Thyroid gland (tissue), 4 donors: ENCODE measurements at regions not wholly inside any gene's neighbourhood (a gene's known extent, or its start where the extent isn't known, plus 50 kb on each side); places are given as distances from the start of the nearest gene placed in this dataset.

Experiments
- DNase-seq, 2 donors: peaks; one replicate each; pipeline ENCODE4 v3.0.0-alpha.2; 2019
- H3K27ac ChIP-seq, 3 donors: fragments of 200-600 bp; sonication (generic); 1 replicate in 2 of 3; 2 replicates in 1 of 3; pipeline ENCODE4 v1.5.1; 2016 to 2019; ENCODE audit warnings: mild to moderate bottlenecking in 1 of 3, moderate library complexity in 1 of 3
- H3K27me3 ChIP-seq: fragments of 200-600 bp; sonication (generic); one replicate; pipeline ENCODE4 v1.5.1; 2019
- H3K36me3 ChIP-seq, 2 donors: fragments of 200-600 bp; sonication (generic); one replicate each; pipeline ENCODE4 v1.5.1; 2016 to 2019
- H3K4me1 ChIP-seq, 2 donors: fragments of 200-600 bp; sonication (generic); one replicate each; pipeline ENCODE4 v1.5.1; 2017 to 2019
- H3K4me3 ChIP-seq, 3 donors: fragments of 200-600 bp; sonication (generic); replicated peaks in 1 of 3; 1 replicate in 2 of 3; 2 replicates in 1 of 3; pipeline ENCODE4 v1.5.1; 2016; ENCODE audit warnings: mild to moderate bottlenecking in 1 of 3
- H3K9me3 ChIP-seq: fragments of 200-600 bp; sonication (generic); one replicate; pipeline ENCODE4 v1.5.1; 2017
- POLR2A ChIP-seq, 2 donors: fragments of 450-650 bp; IDR thresholded peaks; one replicate each; pipeline ENCODE4 v1.6.1; 2017; ENCODE audit warnings: antibody characterized with exemption in 2 of 2, mild to moderate bottlenecking in 2 of 2, moderate library complexity in 1 of 2
- WGBS, 2 donors: methylation state at CpG; one replicate each; pipeline ENCODE4 v1.1.5; 2017; 5-methylcytosine and 5-hydroxymethylcytosine counted together
- intact Hi-C: fragments of 100-400 bp; cut with DNase I; formaldehyde crosslinking; loops from one replicate; pipeline ENCODE4 v1.15.1; 2023
- TF ChIP-seq, protein P1 (sequence below), 6 experiments: fragments of 200-600 bp in 3 of 6; fragments of 450-650 bp in 3 of 6; sonication (generic) in 3 of 6; IDR thresholded peaks; one replicate each; pipeline ENCODE4 v1.5.1; 2016 to 2019; ENCODE audit warnings: antibody characterized with exemption in 6 of 6, mild to moderate bottlenecking in 2 of 6, inconsistent platforms in 1 of 6, moderate library complexity in 1 of 6

DNA sequence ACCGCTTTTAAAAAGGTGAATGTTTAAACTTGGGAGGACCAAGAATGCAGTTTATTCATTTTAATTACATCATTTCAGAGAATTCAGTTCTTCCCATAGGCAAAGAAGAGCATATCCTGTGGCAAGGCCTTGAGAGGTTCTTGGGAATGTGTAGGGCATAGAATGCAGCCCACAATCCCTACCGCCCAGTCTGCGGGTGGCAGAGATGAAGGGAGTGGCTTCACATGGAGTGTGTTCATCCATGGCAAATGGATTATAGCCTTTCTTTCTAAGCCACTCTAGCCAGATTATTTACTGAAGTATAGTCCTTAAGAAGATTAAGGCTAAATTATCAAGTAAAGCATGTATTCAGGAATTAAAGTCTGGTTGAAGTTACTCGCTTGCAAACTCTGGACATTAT is 97.4 kb downstream of the TSPAN8 start:
- H3K27ac ChIP-seq = no peak overlapping the region
- H3K27me3 ChIP-seq = no peaks in the 10 kb centered on the region
- no peaks in the 10 kb centered on the region for H3K9me3 ChIP-seq
- no peak for TF ChIP-seq POLR2A (IDR thresholded peaks at IDR 0.05)
- TF ChIP-seq, protein P1, sequence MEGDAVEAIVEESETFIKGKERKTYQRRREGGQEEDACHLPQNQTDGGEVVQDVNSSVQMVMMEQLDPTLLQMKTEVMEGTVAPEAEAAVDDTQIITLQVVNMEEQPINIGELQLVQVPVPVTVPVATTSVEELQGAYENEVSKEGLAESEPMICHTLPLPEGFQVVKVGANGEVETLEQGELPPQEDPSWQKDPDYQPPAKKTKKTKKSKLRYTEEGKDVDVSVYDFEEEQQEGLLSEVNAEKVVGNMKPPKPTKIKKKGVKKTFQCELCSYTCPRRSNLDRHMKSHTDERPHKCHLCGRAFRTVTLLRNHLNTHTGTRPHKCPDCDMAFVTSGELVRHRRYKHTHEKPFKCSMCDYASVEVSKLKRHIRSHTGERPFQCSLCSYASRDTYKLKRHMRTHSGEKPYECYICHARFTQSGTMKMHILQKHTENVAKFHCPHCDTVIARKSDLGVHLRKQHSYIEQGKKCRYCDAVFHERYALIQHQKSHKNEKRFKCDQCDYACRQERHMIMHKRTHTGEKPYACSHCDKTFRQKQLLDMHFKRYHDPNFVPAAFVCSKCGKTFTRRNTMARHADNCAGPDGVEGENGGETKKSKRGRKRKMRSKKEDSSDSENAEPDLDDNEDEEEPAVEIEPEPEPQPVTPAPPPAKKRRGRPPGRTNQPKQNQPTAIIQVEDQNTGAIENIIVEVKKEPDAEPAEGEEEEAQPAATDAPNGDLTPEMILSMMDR (IDR thresholded peaks at IDR 0.05) = no peak
- H3K36me3 ChIP-seq = no peaks in the 10 kb centered on the region
- 89 to 93% methylated on average over 4 of the region's 4 CpGs for WGBS, 2 donors
- no peaks in the 10 kb centered on the region for H3K4me1 ChIP-seq
- intact Hi-C loops = no loop called here
- H3K4me3 ChIP-seq = no peak overlapping the region
- no peak for DNase-seq

DNA sequence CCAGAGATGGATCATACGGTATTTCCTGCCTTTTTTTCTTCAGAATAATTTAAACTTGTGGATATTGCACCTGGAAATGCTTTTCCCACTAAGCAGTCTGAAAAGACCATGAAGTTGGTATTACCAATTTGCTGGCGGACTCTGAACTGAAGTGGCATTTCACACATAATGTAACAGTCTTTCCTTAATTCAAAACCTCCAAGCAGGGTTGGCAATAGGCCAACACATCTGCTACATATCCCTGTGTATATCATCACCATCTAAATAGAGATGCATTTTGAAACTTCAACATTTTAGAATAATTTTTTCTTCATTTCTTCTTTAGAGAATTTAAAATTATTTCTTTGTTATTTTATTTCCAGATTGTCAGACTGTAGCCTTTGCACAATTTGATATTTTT is 100.5 kb downstream of the TSPAN8 start:
- WGBS, 2 donors = 67% methylated on average over 2 of the region's 2 CpGs
- no peaks in the 10 kb centered on the region for H3K36me3 ChIP-seq

DNA sequence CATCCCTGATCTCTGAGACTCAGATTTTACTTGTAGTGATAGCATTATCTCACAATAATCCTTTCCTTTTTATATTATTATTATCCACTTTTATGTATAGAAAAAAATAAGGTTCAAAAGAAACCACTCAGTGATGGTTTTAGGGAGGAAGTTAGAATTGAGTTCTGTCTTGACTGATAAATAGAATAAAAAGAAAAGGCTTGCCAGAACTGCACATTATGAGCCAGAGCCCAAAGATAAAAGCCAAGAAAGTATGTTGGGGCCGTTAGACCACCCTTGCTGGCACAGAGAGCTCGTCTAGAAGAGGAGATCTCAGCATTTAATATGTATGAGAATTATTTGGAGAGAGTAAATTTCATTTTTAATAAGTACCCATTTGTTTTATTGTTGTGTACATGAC is 103.2 kb downstream of the TSPAN8 start:
- Histone ChIP-seq H3K27ac (no peak overlapping the region), H3K36me3 (no peaks in the 10 kb centered on the region), H3K27me3 (no peaks in the 10 kb centered on the region), H3K4me1 (no peaks in the 10 kb centered on the region), H3K9me3 (no peaks in the 10 kb centered on the region), H3K4me3 (no peak overlapping the region)
- TF ChIP-seq, protein P1 (IDR thresholded peaks at IDR 0.05) = no peak
- TF ChIP-seq POLR2A (IDR thresholded peaks at IDR 0.05) = no peak
- intact Hi-C loops = no loop called here
- WGBS, 2 donors = 58 to 60% methylated on average over 2 of the region's 2 CpGs
- no peak for DNase-seq

More for the DNA sequence above, 100.5 kb downstream of the TSPAN8 start:
- H3K9me3 ChIP-seq = no peaks in the 10 kb centered on the region
- H3K27me3 ChIP-seq = no peaks in the 10 kb centered on the region
- intact Hi-C loops = no loop called here
- H3K4me1 ChIP-seq = no peaks in the 10 kb centered on the region
- no peak for TF ChIP-seq POLR2A (IDR thresholded peaks at IDR 0.05)
- TF ChIP-seq, protein P1 (IDR thresholded peaks at IDR 0.05) = no peak
- no peak overlapping the region for H3K4me3 ChIP-seq
- no peak overlapping the region for H3K27ac ChIP-seq
- no peak for DNase-seq

DNA sequence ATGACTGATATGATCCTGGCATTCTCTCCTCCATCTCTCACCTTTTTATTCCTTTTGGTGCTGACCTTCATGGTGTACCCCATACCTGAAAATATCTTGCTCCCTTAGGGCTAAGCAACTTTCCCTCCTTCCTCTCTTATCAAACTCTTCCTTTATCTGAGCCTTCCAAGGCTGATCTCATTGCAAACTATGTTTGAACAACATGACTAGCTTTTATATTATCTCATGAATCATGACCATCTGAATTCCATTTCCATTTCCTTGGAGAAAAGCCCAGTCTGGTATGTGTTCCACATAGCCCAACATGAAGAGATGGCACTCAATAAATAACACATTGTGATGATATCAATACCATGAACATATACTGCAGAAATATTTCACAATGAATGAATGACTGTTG is 111.6 kb downstream of the TSPAN8 start:
- Histone ChIP-seq H3K36me3 (no peaks in the 10 kb centered on the region), H3K4me1 (no peaks in the 10 kb centered on the region), H3K27me3 (no peaks in the 10 kb centered on the region), H3K4me3 (no peak overlapping the region), H3K9me3 (no peaks in the 10 kb centered on the region), H3K27ac (no peak overlapping the region)
- intact Hi-C loops = no loop called here
- TF ChIP-seq, protein P1 (IDR thresholded peaks at IDR 0.05) = no peak
- no peak for TF ChIP-seq POLR2A (IDR thresholded peaks at IDR 0.05)
- DNase-seq = no peak

DNA sequence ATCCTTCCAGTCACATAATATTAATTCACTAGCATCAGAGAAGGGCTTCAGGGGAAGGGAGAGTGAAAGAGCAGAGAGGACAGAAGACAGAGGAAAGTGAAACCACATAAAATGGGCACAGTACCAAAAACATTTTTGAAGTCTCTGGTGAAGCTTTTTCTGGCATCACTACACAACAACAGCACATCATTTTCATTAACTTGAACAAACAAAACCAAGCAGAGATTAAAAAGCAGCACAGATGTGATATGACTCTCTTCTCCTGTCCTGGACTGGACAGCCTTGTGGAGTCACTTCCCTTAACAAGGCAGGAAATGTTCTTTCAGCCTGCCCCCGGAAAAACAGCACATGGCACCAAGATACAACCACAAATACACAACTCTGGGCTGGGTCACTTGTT is 112.0 kb downstream of the TSPAN8 start:
- Histone ChIP-seq H3K27me3 (no peaks in the 10 kb centered on the region), H3K4me1 (no peaks in the 10 kb centered on the region), H3K36me3 (no peaks in the 10 kb centered on the region), H3K27ac (no peak overlapping the region), H3K9me3 (no peaks in the 10 kb centered on the region), H3K4me3 (no peak overlapping the region)
- intact Hi-C loops = no loop called here
- TF ChIP-seq, protein P1 (IDR thresholded peaks at IDR 0.05) = no peak
- TF ChIP-seq POLR2A (IDR thresholded peaks at IDR 0.05) = no peak
- 60 to 68% methylated on average over 1 of the region's 1 CpG for WGBS, 2 donors
- DNase-seq = no peak
